ENCODE measurements at regions not wholly inside any gene's neighbourhood (a gene's known extent, or its start where the extent isn't known, plus 50 kb on each side); places are given as distances from the start of the nearest gene placed in this dataset.

DNA sequence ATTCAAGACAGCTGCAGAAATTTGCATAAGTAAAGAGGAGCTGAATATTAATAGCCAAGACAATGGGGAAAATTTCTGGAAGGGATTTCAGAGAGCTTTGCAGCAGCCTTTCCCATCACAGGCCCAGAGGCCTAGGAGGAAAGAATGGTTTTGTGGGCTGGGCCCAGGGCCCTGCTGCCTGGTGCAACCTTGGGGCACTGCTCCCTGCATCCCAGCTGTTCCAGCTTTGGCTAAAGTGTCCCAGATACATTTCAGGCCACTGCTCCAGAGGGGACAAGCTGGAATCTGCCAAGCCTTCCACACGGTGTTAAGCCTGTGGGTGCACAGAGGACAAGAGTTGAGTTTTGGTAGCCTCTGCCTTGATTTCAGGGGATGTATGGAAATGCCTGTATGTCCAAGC, 185.6 kb upstream of the SFRP2 start:
- DNase-seq = no peak

DNA sequence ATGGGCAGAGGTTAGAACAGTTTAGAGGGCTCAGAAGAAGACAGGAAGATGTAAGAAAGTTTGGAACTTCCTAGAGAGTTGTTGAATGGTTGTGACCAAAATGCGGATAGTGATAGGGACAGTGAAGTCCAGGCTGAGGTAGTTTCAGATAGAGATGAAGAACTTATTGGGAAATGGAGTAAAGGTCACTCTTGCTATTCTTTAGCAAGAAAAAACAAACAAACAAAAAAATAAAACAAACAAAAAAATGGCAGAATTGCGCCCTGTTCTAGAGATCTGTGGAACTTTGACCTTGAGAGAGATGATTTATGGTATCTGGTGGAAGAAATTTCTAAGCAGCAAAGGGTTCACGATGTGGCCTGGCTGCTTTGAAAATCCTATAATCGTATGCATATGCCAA, 185.1 kb upstream of the SFRP2 start:
- DNase-seq = no peak

DNA sequence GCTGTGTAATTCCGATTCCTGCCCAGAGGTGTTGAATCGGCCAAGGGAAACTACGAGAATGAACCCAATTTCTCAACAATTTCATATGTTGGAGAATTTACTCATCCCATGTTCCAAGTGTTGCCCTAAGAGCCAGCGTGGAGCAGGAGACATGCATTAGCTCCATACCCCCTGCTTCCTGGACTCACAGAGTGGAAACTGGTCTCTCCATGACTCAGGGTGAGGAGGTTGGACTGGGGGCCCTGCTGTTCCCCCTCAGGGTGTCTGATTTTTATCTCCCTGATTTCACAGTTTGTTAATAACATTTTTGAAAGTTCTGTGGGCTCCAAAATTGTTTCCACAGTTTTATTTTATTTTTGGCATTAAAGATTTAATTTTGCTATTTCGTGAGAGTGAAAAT, 183.0 kb upstream of the SFRP2 start:
- no peak for DNase-seq

DNA sequence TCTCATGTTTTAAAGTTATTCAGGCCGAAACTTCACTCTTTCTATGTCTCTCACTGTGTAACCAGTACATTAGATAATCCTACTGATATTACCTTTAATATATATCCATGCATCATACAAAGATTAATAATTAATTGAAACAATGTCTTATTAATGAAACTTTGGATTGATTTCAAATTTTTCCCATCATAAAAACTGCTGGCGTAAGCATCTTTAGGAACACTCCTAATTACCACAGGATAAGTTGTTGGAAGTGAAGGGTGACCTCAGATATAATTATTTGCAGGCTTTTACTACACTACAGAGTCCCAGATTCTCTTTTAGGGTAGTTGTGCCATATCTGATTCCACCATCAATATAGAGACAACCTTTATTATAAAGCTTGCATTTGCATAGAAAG, 181.3 kb upstream of the SFRP2 start:
- DNase-seq = no peak

DNA sequence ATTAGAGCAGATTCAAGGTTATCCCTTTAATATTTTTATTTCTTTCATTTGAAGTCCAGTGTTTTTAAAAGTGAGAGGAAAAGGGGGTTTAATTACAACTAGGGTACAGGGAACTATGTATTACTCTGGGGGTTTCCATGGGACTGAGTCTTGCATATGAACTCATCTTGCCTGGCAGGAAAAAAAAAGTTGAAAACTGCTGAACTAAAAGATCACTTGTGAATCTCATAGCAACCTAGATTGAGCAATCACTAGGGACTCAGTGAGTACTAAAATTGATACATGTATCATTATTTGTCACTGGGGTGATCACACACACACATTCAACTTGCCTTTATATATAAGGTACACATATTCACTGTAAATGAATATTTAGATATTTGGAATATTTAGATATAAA, 180.7 kb upstream of the SFRP2 start:
- no peak for DNase-seq

DNA sequence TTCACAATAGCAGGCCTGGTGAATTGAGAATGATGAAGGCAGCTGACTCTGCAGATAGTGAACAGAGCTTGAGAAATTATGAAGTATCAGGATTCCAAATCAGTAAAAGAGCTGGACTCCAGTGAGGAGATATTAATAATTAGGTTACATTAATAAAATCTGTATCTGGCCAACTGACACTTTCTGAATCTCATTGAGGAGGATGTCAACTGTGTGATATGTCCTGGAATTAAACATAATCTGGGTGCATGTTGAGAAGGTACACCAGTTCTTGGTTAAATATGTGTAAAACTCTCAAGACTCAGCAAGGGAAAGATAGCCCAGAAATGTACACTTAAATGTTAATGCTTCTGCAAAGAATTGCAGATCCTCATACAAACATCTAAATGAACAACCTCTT, 177.8 kb upstream of the SFRP2 start:
- DNase-seq = no peak

DNA sequence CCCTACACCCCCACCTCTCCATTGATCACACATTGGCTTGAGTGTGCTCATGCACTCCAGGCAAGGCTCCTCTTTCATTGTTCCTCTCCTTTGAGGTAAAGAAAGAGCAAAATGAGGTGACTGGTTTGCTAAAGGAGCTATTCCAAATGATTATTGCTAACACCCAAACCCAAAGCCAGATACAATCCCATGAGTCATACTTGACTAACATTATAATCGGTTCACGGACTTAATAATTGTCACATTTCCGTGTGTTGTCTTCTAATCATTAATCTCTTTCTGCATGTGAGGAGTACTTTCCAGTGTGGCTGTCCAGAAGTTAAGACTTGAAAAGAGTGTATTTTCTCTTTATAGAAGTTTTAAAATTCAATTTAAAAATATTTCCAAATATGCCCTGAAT, 174.3 kb upstream of the SFRP2 start:
- no peak for DNase-seq

DNA sequence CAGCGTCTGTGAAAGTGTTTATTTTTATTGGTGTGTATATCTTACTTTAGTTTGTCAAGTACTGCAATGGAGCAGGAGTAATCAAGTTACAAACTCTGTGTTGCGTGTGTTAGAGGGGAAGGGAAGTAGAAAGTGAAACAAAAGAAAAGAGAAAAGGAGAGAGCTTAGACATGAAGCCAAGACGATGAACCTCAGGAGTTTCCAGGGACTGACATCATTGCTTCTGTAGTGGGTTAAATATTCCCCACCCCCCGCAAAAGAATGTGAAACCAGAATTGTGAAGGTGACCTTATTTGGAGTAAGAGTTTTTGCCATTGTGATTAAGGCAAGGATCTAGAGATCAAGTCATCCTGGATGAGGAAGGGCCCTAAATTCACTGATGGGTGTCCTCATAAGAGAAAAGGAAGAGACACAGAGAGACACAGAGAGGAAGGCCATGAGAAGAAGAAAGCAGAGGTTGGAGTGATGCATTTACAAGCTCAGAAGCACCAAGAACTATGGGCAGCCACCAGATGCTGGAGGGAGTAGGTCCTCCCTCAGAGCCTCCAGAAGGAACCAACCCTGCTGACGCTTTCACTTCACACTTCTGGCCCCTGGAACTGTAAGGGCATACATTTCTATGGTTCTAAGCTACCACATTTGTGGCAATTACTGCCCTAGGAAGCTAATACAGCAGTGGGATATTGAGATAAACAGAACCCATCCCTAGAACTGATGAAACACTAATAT, 173.6 kb upstream of the SFRP2 start:
- DNase-seq = no peak

DNA sequence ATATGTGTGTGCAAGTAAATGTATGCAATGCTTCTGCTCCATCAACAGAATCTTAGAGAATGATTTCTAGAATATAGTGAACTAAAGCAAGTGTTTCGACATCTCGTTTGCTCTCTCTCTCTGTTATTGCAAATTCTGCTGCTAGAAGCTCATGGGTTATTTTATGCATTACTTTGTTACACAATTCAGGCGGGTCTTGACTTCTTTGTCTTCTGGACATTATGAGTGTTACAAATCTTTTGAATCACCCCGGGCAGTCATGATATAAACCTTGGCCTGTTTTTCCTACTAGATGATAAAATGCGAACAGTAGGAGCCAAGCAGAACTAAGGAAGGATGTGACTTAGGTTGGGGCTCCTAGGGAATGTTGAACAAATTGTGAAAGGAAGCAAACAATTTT, 166.4 kb upstream of the SFRP2 start:
- no peak for DNase-seq

DNA sequence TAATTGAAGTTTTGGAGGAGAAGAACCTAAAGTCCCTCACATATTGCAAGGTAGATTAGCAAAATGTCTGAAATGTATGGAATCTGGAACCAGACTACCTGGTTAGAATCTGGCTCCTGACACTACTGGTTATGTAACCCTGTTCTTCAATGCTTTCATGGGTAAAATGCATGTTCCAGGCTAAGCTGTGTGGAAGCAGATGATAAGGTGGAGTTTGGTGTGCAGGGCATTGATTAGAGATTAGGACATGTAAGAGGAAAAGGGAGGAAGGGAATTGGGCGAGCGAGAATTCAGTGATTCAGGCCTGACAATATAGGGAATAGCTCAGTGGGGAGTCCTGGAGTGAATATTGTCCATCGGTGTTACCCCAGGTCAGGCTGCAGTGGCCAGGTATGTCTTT, 165.8 kb upstream of the SFRP2 start:
- DNase-seq = no peak

DNA sequence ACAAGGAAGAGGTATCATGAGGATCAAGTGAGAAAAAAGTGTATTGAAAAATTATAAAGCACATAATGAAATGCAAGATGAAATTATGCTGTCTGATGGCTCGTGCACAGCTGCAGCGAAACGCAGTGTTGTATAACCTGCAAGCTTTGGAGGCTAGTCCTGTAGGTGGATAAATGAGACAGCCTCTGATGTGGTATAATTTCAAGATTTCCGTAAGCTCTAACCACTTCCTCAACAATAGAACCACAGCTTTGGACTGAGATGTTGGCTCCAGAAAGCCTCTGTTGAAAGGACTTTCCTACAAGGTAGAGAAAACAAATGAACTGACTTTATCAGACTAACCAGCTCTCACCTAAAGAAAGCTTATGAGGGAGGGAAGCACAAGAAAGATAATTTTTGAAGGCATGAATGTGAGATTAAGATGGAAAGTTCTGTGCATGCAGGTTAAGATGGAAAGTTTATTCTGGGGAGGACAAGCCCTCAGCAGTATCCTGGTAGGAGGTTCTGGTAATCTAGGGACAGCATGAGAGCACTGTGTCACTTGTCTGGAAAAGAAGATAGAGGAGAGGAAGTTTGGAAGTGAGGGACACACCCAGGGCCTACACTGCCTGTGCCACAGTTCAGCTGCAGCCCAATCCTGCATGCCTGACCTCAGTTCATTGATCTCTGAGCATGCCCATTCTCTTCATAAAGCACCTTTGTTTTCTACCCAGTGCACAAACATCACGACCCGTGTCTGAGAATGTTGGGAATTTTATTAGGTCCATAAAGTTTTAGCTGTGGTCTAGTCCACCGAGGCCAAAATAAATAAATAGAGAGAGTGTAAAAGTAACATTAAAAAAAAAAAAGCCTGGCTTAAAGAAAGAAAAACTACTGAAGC, 161.5 kb upstream of the SFRP2 start:
- DNase-seq = peak; percentile 10

DNA sequence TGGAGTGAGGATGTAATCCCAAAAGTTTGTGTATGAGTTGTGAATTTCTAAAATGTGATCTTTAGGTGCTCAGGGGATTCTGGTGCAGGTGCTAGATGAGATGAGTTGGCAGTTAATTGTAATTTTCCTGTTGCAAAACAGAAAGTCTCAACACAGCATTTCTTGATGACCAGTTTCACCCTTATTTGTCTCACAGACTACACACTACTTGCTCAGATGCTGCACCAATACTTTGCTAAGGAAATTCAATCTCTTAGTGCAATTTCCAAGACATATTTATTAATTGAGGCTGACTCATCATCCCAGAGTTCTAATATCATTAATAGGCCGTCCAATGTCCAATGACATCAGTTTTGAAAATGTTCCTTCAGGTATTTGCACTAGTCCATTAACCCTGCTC, 159.2 kb upstream of the SFRP2 start:
- DNase-seq = no peak

DNA sequence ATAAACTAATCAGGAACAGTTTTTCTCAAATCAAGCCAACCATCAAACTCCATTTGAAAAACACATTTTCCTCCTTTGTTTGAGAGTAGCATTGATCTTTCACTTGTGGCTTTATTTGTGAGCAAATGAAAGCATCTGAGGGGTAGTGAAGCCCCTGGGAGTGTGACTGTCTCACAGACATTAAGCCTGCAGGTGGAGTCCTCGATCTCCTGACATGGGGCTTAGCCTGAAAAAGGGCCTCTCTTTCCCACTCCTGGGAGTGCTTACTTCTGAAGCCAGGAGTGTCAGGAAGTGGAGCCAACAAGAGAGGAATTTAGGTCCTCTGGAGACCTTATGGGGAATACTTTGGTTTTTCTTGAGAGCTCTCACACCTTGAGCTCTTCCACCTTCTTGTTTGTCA, 158.2 kb upstream of the SFRP2 start:
- no peak for DNase-seq

DNA sequence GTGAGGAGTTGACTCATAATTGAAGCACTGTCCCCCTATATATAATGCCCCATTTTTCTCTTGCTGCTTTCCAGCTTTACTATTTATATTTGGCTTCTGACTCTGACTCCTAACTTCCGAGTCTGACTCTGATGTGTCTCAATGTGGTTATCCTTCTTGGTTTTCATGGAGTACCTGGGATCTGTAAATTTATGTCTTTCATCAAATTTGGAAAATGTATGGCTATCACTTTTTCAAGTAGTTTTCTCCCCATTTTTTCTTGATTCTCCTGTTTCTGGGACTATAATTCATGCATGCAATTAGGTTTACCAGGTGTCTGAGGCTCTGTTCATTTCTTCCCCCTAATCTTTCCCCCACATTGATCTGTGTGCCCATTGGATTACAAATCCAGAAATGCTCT, 156.8 kb upstream of the SFRP2 start:
- no peak for DNase-seq

DNA sequence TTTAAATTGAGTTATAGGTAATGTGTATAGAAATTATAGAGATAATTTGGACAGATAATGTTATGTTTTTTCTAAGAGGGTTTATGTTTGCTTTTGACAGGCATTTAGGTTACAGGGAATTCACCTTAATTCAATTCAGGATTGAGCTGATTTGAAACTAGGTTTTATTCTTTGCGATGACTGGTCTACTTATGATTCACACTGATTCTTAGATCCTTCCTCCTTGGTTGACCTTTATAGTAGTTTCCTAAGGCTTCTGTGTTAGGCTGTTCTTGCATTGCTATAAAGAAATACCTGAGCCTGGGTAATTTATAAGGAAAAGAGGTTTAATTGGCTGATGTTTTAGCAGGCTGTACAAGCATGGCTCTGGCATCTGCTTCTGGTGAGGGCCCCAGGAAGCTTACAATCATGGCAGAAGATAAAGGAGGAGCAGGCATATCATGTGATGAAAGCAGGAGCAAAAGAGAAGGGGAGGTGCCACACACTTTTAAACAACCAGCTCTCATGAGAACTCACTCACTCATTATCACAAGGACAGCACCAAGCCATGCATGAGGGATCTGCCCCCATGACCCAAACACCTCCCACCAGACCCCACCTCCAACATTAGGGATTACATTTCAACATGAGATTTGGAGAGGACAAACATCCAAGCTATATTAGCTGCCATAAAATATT, 155.0 kb upstream of the SFRP2 start:
- DNase-seq = no peak

DNA sequence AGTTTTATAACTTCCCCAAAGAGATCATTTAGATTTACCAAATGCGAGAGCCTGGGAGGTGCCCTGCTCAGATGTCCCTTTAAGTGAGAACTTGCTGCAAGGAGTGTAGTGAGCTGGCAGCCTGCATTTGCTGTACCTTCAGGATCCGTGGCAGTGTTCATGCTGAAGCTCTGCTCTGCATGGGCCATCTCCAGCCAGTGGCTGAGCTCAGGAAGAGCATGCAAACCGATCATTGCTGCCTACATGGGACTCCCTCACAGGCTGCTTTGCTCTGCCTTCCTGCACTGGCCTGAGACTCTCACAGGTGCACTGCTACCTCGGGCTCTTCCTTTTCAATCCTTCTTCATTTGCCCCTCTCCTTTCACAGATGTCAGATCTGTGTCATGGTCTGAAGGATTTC, 152.0 kb upstream of the SFRP2 start:
- no peak for DNase-seq

DNA sequence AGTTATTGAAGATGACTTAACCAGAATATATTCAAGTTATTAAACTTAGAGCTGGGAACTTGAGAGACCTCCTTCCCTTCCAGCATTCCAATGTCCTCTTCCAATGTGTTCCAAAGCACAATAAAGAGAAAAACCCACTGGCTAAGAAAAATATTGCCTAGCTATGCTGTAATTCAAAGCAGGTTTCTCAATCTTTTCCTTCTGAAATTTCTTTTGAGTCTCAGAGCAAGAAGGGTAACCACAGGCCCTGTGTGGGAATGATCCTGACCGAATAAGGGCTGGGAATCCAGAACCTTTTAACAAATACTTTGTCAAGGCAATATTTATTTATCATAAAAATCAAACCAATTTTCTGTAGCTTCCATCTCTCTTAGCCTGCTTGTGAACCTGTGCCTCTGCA, 150.7 kb upstream of the SFRP2 start:
- no peak for DNase-seq

DNA sequence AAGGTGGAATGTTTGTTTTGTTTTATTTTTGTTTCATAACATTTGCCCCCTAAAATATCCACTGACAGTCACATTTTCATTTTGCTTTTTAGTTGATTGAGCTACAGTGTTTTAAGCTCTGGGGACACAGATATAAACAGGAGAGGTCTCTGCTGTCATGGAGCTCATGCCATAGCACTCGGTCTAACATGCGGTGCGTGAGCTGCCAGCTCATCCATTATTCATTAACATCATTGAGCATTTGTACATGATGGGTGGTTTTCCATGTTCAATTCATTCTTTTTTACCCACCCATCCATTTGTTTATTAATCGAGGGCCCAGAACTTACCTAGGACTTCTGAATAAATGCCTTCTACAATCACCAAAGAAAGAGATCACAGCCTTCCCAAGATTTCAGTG, 150.1 kb upstream of the SFRP2 start:
- no peak for DNase-seq

DNA sequence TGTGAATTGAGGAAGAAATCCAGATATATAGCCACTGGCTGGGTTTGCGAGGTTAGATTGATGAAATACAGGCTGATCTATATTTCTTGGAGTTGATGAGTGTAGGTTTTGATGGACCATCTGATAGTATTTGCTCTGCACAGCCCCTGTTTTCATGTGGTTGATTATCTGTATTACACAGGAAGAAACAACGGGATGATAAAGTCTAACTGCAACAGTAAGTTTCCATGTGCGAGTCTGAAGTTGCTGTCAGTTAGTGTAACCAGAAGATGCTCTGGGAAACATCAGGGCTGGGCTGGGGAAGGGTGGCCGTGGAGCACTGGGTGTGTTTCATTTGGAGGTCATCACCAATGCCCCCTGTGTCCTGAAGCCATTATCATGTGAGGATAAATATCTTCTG, 148.4 kb upstream of the SFRP2 start:
- DNase-seq = no peak

DNA sequence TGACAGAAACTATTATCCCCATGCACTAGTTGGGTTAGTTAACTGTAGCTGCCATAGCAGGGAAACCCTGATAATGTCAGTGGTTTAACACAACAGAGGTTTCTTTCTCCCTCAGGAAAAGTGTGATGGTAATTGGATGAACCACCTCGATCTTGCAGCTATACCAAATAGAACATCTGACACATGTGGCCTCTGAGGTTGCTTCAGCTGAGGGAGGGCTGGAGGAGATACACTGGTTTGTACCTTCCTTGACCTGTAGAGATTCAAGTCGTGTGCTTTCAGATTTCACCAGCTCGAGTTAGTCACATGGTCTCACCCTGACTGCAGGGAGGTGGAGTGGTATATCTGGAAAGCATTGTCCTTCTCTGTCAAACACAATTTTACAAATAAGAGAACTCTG, 147.2 kb upstream of the SFRP2 start:
- no peak for DNase-seq

DNA sequence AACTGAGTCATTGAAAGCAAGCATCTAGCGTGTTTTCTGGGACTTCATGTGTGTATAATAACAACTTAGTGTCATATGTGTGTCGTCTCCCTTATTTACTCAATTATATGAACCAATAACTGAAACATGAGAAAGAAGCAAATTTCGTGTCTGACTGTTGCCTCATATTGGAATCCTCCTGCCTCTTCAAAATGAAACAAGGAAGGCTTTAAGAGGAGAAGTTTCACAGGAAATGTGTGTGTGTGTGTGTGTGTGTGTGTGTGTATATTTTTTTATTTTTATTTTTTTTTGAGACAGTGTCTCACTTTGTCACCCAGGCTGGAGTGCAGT, 145.8 kb upstream of the SFRP2 start:
- no peak for DNase-seq

DNA sequence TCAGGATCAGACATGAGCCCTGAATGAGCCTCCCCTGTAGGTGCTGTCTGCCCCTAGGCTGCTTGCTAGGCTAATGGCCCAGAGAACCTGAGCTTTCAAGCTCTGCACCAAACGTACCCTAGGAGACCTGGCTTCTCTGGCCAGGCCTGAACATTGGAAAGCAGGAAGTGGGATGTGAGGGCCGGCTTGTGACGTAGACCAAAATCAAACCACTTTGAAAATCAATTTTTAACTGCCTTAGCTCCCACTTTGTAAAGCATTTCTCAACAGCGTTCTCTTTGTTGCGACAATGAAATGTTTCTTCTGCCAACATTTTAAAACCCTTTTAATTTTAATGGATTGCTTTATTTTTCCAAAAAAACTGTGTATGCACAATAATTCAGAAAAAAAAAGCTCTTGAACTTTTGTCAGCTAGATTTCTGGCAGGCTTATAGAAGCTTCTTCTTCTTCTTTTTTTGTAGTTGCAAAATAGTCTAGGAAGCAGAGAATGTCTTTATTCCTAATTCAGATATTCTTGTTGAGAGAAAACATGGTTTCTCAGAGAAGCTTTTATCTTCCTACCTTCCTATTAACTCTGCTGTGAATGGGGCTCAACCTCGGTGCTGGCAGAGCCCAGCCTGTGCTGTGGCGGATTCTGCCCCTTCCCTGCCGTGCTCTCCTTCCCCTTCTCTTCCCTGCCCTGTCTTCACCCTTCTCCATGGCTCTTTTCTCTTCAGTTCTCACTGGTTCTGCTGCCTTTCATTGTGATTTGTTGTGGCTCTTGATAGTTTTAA, 145.2 kb upstream of the SFRP2 start:
- DNase-seq = no peak

DNA sequence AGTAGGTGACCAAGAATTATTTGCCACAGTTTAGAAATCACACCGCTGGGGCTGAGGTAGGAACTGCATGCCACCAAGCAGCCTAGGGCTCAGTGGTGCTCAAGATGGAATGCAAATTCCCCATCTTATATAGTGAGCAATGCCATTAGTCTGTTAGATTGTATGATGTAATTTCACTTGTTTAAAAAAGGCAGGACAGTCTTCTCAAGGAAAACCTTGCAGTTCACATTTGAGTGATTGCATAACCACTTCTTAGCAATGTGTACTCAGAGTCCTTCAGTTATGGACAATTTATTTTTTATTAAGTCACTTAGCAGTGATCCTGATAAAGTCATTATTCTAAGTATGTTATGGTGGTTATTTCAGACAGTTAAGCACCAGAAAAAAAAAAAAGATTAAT, 142.9 kb upstream of the SFRP2 start:
- DNase-seq = no peak
